ENCODE measurements at regions not wholly inside any gene's neighbourhood (a gene's known extent, or its start where the extent isn't known, plus 50 kb on each side); places are given as distances from the start of the nearest gene placed in this dataset.
A peak's percentile ranks its signal among the peaks of the same experiment; 100 is the strongest.

DNA sequence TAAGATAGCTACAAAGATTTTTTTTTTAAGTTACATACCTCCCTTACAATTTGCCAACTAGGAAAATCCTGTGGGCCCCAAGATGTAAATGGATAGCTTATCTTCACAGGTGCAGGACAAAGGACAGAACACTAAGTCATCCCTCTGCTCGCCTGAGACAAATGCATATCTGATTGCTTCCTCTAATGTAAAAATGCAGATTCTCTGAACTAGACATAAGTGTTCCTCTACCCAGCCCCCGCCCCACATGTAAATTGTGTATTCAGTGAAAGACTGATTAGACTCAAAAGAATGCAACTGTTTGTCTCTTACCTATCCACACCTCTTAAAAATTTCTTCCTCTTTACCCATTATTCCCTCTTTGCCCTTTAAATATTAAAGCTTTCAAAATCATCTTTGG, 96.5 kb downstream of the CYP26B1 start (continued):
- TF ChIP-seq POLR2AphosphoS5 (IDR thresholded peaks at IDR 0.05; ENCODE audit: low read depth) = no peak
- TF ChIP-seq CREB1 (CRISPR knock-in tag; IDR thresholded peaks at IDR 0.05; ENCODE audit: low read depth) = no peak
- TF ChIP-seq, protein P1, sequence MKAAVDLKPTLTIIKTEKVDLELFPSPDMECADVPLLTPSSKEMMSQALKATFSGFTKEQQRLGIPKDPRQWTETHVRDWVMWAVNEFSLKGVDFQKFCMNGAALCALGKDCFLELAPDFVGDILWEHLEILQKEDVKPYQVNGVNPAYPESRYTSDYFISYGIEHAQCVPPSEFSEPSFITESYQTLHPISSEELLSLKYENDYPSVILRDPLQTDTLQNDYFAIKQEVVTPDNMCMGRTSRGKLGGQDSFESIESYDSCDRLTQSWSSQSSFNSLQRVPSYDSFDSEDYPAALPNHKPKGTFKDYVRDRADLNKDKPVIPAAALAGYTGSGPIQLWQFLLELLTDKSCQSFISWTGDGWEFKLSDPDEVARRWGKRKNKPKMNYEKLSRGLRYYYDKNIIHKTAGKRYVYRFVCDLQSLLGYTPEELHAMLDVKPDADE (IDR thresholded peaks at IDR 0.05) = no peak
- TF ChIP-seq ZNF331 (CRISPR knock-in tag; IDR thresholded peaks at IDR 0.05; ENCODE audit: low read depth) = no peak

DNA sequence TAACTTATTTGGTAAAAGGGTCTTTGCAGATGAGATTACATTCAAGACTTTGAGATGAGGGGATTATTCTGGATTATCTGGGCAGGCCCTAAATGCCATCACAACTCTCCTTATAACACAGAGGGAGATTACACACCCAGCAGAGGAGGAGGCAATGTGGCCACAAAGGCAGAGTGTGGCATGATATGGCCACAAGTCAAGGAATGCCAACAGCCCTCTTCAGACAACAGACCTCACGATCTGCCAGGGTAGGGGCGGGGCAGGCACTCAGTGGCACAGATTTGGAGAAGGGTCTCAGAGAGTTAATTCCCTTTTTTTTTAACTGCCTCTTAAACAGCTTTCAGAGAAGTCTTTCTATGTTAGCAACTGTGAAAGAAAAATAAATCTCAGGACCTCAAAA, 96.9 kb downstream of the CYP26B1 start:
- 0 out of 3 replicates have a peak, but pooled peaks cover 4% of the 10 kb centered on the region for H3K9me3 Mint-ChIP-seq
- H3K4me2 ChIP-seq = no peak overlapping the region
- peaks cover 3% of the 10 kb centered on the region for H3K27me3 Mint-ChIP-seq (ENCODE audit: insufficient read depth, low read depth, poor library complexity)

More for the DNA sequence above, 96.9 kb downstream of the CYP26B1 start:
- Histone ChIP-seq H3K27ac (ENCODE audit: low read depth) (no peak overlapping the region), H3K79me2 (replicated peaks; ENCODE audit: insufficient read depth) (no peaks in the 10 kb centered on the region), H3K4me1 (ENCODE audit: insufficient read depth) (no peaks in the 10 kb centered on the region), H2AFZ (no peak overlapping the region), H3K4me3 (no peak overlapping the region), H3K9me2 (ENCODE audit: insufficient read depth) (no peaks in the 10 kb centered on the region), H3K36me3 (ENCODE audit: insufficient read depth) (no peaks in the 10 kb centered on the region), H3K27me3 (ENCODE audit: insufficient read depth) (no peaks in the 10 kb centered on the region), H4K20me1 (replicated peaks; ENCODE audit: insufficient read depth) (no peaks in the 10 kb centered on the region), H3F3A (replicated peaks; ENCODE audit: low read depth) (no peaks in the 10 kb centered on the region)
- ATAC-seq (peak; percentile 52), DNase-seq (ENCODE audit: low spot score) (no peak)
- Mint-ChIP-seq H3K4me3 (0 out of 3 replicates have a peak overlapping the region, but pooled peaks have one; percentile 7), H3K27ac (peak overlapping the region; percentile 74), H3K36me3 (ENCODE audit: low read depth) (no peaks in the 10 kb centered on the region; the same call in 2 of the 3 replicates), H3K4me1 (peaks cover 15% of the 10 kb centered on the region)
- TF ChIP-seq ZNF331 (CRISPR knock-in tag; IDR thresholded peaks at IDR 0.05; ENCODE audit: low read depth) (no peak), POLR2AphosphoS5 (IDR thresholded peaks at IDR 0.05; ENCODE audit: low read depth) (no peak), STAT1 (IDR thresholded peaks at IDR 0.05; ENCODE audit: unreplicated experiment) (no peak), NANOG (IDR thresholded peaks at IDR 0.05; ENCODE audit: borderline replicate concordance) (no peak), ZNF114 (CRISPR knock-in tag; IDR thresholded peaks at IDR 0.05) (no peak)
- TF ChIP-seq, protein P2, sequence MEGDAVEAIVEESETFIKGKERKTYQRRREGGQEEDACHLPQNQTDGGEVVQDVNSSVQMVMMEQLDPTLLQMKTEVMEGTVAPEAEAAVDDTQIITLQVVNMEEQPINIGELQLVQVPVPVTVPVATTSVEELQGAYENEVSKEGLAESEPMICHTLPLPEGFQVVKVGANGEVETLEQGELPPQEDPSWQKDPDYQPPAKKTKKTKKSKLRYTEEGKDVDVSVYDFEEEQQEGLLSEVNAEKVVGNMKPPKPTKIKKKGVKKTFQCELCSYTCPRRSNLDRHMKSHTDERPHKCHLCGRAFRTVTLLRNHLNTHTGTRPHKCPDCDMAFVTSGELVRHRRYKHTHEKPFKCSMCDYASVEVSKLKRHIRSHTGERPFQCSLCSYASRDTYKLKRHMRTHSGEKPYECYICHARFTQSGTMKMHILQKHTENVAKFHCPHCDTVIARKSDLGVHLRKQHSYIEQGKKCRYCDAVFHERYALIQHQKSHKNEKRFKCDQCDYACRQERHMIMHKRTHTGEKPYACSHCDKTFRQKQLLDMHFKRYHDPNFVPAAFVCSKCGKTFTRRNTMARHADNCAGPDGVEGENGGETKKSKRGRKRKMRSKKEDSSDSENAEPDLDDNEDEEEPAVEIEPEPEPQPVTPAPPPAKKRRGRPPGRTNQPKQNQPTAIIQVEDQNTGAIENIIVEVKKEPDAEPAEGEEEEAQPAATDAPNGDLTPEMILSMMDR (conservative IDR thresholded peaks at IDR 0.05; ENCODE audit: low read depth in 2 of 2) = no peak
- TF ChIP-seq, protein P1 (IDR thresholded peaks at IDR 0.05) = no peak
- TF ChIP-seq, protein P3, sequence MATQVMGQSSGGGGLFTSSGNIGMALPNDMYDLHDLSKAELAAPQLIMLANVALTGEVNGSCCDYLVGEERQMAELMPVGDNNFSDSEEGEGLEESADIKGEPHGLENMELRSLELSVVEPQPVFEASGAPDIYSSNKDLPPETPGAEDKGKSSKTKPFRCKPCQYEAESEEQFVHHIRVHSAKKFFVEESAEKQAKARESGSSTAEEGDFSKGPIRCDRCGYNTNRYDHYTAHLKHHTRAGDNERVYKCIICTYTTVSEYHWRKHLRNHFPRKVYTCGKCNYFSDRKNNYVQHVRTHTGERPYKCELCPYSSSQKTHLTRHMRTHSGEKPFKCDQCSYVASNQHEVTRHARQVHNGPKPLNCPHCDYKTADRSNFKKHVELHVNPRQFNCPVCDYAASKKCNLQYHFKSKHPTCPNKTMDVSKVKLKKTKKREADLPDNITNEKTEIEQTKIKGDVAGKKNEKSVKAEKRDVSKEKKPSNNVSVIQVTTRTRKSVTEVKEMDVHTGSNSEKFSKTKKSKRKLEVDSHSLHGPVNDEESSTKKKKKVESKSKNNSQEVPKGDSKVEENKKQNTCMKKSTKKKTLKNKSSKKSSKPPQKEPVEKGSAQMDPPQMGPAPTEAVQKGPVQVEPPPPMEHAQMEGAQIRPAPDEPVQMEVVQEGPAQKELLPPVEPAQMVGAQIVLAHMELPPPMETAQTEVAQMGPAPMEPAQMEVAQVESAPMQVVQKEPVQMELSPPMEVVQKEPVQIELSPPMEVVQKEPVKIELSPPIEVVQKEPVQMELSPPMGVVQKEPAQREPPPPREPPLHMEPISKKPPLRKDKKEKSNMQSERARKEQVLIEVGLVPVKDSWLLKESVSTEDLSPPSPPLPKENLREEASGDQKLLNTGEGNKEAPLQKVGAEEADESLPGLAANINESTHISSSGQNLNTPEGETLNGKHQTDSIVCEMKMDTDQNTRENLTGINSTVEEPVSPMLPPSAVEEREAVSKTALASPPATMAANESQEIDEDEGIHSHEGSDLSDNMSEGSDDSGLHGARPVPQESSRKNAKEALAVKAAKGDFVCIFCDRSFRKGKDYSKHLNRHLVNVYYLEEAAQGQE (IDR thresholded peaks at IDR 0.05; ENCODE audit: unreplicated experiment) = no peak
- TF ChIP-seq, protein P4, sequence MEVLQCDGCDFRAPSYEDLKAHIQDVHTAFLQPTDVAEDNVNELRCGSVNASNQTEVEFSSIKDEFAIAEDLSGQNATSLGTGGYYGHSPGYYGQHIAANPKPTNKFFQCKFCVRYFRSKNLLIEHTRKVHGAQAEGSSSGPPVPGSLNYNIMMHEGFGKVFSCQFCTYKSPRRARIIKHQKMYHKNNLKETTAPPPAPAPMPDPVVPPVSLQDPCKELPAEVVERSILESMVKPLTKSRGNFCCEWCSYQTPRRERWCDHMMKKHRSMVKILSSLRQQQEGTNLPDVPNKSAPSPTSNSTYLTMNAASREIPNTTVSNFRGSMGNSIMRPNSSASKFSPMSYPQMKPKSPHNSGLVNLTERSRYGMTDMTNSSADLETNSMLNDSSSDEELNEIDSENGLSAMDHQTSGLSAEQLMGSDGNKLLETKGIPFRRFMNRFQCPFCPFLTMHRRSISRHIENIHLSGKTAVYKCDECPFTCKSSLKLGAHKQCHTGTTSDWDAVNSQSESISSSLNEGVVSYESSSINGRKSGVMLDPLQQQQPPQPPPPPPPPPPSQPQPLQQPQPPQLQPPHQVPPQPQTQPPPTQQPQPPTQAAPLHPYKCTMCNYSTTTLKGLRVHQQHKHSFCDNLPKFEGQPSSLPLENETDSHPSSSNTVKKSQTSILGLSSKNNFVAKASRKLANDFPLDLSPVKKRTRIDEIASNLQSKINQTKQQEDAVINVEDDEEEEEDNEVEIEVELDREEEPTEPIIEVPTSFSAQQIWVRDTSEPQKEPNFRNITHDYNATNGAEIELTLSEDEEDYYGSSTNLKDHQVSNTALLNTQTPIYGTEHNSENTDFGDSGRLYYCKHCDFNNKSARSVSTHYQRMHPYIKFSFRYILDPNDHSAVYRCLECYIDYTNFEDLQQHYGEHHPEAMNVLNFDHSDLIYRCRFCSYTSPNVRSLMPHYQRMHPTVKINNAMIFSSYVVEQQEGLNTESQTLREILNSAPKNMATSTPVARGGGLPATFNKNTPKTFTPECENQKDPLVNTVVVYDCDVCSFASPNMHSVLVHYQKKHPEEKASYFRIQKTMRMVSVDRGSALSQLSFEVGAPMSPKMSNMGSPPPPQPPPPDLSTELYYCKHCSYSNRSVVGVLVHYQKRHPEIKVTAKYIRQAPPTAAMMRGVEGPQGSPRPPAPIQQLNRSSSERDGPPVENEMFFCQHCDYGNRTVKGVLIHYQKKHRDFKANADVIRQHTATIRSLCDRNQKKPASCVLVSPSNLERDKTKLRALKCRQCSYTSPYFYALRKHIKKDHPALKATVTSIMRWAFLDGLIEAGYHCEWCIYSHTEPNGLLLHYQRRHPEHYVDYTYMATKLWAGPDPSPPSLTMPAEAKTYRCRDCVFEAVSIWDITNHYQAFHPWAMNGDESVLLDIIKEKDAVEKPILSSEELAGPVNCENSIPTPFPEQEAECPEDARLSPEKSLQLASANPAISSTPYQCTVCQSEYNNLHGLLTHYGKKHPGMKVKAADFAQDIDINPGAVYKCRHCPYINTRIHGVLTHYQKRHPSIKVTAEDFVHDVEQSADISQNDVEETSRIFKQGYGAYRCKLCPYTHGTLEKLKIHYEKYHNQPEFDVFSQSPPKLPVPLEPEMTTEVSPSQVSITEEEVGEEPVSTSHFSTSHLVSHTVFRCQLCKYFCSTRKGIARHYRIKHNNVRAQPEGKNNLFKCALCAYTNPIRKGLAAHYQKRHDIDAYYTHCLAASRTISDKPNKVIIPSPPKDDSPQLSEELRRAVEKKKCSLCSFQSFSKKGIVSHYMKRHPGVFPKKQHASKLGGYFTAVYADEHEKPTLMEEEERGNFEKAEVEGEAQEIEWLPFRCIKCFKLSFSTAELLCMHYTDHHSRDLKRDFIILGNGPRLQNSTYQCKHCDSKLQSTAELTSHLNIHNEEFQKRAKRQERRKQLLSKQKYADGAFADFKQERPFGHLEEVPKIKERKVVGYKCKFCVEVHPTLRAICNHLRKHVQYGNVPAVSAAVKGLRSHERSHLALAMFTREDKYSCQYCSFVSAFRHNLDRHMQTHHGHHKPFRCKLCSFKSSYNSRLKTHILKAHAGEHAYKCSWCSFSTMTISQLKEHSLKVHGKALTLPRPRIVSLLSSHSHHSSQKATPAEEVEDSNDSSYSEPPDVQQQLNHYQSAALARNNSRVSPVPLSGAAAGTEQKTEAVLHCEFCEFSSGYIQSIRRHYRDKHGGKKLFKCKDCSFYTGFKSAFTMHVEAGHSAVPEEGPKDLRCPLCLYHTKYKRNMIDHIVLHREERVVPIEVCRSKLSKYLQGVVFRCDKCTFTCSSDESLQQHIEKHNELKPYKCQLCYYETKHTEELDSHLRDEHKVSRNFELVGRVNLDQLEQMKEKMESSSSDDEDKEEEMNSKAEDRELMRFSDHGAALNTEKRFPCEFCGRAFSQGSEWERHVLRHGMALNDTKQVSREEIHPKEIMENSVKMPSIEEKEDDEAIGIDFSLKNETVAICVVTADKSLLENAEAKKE (CRISPR knock-in tag; IDR thresholded peaks at IDR 0.05) = no peak
